IMR-90 (cell line): ENCODE measurements at regions not wholly inside any gene's neighbourhood (a gene's known extent, or its start where the extent isn't known, plus 50 kb on each side); places are given as distances from the start of the nearest gene placed in this dataset.

Experiments
- ATAC-seq: fragments of 200-7000 bp; cut with Tn5 transposase; 2 replicates; pipeline ENCODE4 v1.9.1; 2020; ENCODE audit warnings: low read depth, mild to moderate bottlenecking, moderate library complexity
- BruUV-seq: library from RNA; stranded (reverse); fragments of 400-500 nt; replicated peaks from 2 replicates; lab custom pipeline; 2021; lab: Mats Ljungman, UMichigan
- CTCF ChIA-PET: fragments of 300-600 bp; formaldehyde crosslinking; extraction: SDS; loops from one replicate; lab custom pipeline; 2021; ENCODE audit warnings: antibody characterized with exemption; lab: Yijun Ruan, JAX
- POLR2A ChIA-PET: fragments of 300-600 bp; sonication (Branson Sonifier 250); formaldehyde crosslinking; loops from one replicate; lab custom pipeline; 2022; ENCODE audit warnings: antibody characterized with exemption; ENCODE audit not compliant: unreplicated experiment; lab: Charles Lee
- DNase-seq: peaks from one replicate; pipeline ENCODE4 v3.0.0; 2013
- H2AFZ ChIP-seq: replicated peaks from 2 replicates; pipeline ENCODE3; 2013; ENCODE audit warnings: low read length, mild to moderate bottlenecking; ENCODE audit not compliant: poor library complexity
- H2AK5ac ChIP-seq: 2 replicates; pipeline ENCODE4 v1.6.1; 2013; ENCODE audit warnings: low read depth, low read length, inconsistent platforms
- H2AK9ac ChIP-seq: replicated peaks from 2 replicates; pipeline ENCODE3; 2013; ENCODE audit warnings: mild to moderate bottlenecking, low read depth, low read length, moderate library complexity; ENCODE audit not compliant: poor library complexity
- H2BK120ac ChIP-seq: 2 replicates; pipeline ENCODE4 v1.6.1; 2013; ENCODE audit warnings: low read depth, low read length, inconsistent platforms
- H2BK15ac ChIP-seq: 3 replicates; pipeline ENCODE4 v1.6.1; 2013; ENCODE audit warnings: low read depth, low read length, inconsistent platforms
- H2BK20ac ChIP-seq: 2 replicates; pipeline ENCODE4 v1.6.1; 2013; ENCODE audit warnings: low read depth, mild to moderate bottlenecking, inconsistent platforms, low read length, moderate library complexity
- H2BK5ac ChIP-seq: 2 replicates; pipeline ENCODE4 v1.6.1; 2013; ENCODE audit warnings: mild to moderate bottlenecking, low read depth, low read length, inconsistent platforms; ENCODE audit not compliant: poor library complexity, severe bottlenecking
- H3K14ac ChIP-seq: replicated peaks from 2 replicates; pipeline ENCODE4 v1.6.1; 2013; ENCODE audit warnings: low read depth, low read length, inconsistent platforms
- H3K18ac ChIP-seq: 2 replicates; pipeline ENCODE4 v1.6.1; 2013; ENCODE audit warnings: low read depth, low read length, control low read depth
- H3K23ac ChIP-seq: 2 replicates; pipeline ENCODE4 v1.6.1; 2013; ENCODE audit warnings: low read depth, low read length, inconsistent platforms
- H3K27ac ChIP-seq: 2 replicates; pipeline ENCODE4 v1.5.1; 2013; ENCODE audit warnings: mild to moderate bottlenecking, control low read depth, low read length; ENCODE audit not compliant: insufficient read depth
- H3K27me3 ChIP-seq: 2 replicates; pipeline ENCODE4 v1.6.1; 2013; ENCODE audit warnings: low read length; ENCODE audit not compliant: control insufficient read depth, insufficient read depth
- H3K36me3 ChIP-seq: 2 replicates; pipeline ENCODE4 v1.6.1; 2013; ENCODE audit warnings: low read length, mixed read lengths; ENCODE audit not compliant: control insufficient read depth, insufficient read depth
- H3K4ac ChIP-seq: 2 replicates; pipeline ENCODE4 v1.6.1; 2013; ENCODE audit warnings: low read depth, low read length, inconsistent platforms
- H3K4me1 ChIP-seq: 2 replicates; pipeline ENCODE4 v1.6.1; 2013; ENCODE audit warnings: low read length, mixed read lengths; ENCODE audit not compliant: control insufficient read depth, insufficient read depth
- H3K4me2 ChIP-seq: 2 replicates; pipeline ENCODE4 v1.6.1; 2013; ENCODE audit warnings: low read depth, mild to moderate bottlenecking, control low read depth, low read length, moderate library complexity
- H3K4me3 ChIP-seq: 2 replicates; pipeline ENCODE4 v1.5.1; 2013; ENCODE audit warnings: low read depth, mild to moderate bottlenecking, control low read depth, low read length, moderate library complexity; ENCODE audit not compliant: insufficient read depth
- H3K56ac ChIP-seq: 2 replicates; pipeline ENCODE4 v1.6.1; 2013; ENCODE audit warnings: low read length, inconsistent platforms; ENCODE audit not compliant: insufficient read depth; ENCODE audit errors: extremely low read depth
- H3K79me1 ChIP-seq, 2 experiments: 2 replicates each; pipeline ENCODE4 v1.6.1; 2013; ENCODE audit warnings: low read length in 2 of 2, inconsistent platforms in 1 of 2, low read depth in 1 of 2
- H3K9ac ChIP-seq: 2 replicates; pipeline ENCODE4 v1.6.1; 2013; ENCODE audit warnings: low read depth, low read length, control low read depth
- H3K9me1 ChIP-seq: 2 replicates; pipeline ENCODE4 v1.6.1; 2013; ENCODE audit warnings: low read length, inconsistent platforms; ENCODE audit not compliant: insufficient read depth
- H3K9me3 ChIP-seq: 2 replicates; pipeline ENCODE4 v1.6.1; 2013; ENCODE audit warnings: low read length; ENCODE audit not compliant: control insufficient read depth, insufficient read depth
- H4K20me1 ChIP-seq: 2 replicates; pipeline ENCODE4 v1.6.1; 2013; ENCODE audit warnings: low read length, inconsistent platforms; ENCODE audit not compliant: insufficient read depth
- H4K5ac ChIP-seq: 2 replicates; pipeline ENCODE4 v1.6.1; 2013; ENCODE audit warnings: mild to moderate bottlenecking, low read depth, low read length, control low read depth
- H4K8ac ChIP-seq, 2 experiments: 2 replicates each; pipeline ENCODE4 v1.6.1; 2013; ENCODE audit warnings: low read depth in 2 of 2, low read length in 2 of 2, control low read depth in 1 of 2, inconsistent platforms in 1 of 2
- H4K91ac ChIP-seq: 2 replicates; pipeline ENCODE4 v1.6.1; 2013; ENCODE audit warnings: low read depth, low read length, inconsistent platforms; ENCODE audit not compliant: insufficient read depth
- CHD1 ChIP-seq: IDR thresholded peaks from 2 replicates; pipeline ENCODE4 v1.6.1; 2012; ENCODE audit warnings: low read depth, low read length, improper control_type of control experiment
- MAZ ChIP-seq: IDR thresholded peaks from 2 replicates; pipeline ENCODE4 v1.6.1; 2012; ENCODE audit warnings: low read depth, mild to moderate bottlenecking, low read length, improper control_type of control experiment, moderate library complexity, borderline replicate concordance
- MXI1 ChIP-seq: IDR thresholded peaks from 2 replicates; pipeline ENCODE4 v1.6.1; 2012; ENCODE audit warnings: low read depth, mild to moderate bottlenecking, low read length, moderate library complexity, borderline replicate concordance
- dilution Hi-C: fragments of 300-500 bp; cut with HindIII; formaldehyde crosslinking; loops from one replicate; pipeline ENCODE4 v1.14.3; 2018; ENCODE audit warnings: low sequenced_read_pairs; ENCODE audit not compliant: unreplicated experiment
- in situ Hi-C: fragments of 300-500 bp; cut with MboI; formaldehyde crosslinking; loops from 3 replicates; pipeline ENCODE4 v1.14.3; 2019; ENCODE audit warnings: low sequenced_read_pairs, inconsistent platforms, mixed read lengths
- intact Hi-C: fragments of 100-400 bp; cut with micrococcal nuclease; formaldehyde crosslinking; loops from 2 replicates; pipeline ENCODE4 v1.10.0; 2022
- TF ChIP-seq, protein P1 (sequence below): fragments of 150-350 bp; IDR thresholded peaks from 2 replicates; pipeline ENCODE4 v1.6.1; 2016; ENCODE audit warnings: low read depth, mild to moderate bottlenecking, low read length, moderate library complexity, borderline replicate concordance
- TF ChIP-seq, protein P2 (sequence below): fragments of 150-350 bp; IDR thresholded peaks from 2 replicates; pipeline ENCODE4 v1.6.1; 2017; ENCODE audit warnings: mild to moderate bottlenecking, antibody characterized with exemption, low read length, low read depth

DNA sequence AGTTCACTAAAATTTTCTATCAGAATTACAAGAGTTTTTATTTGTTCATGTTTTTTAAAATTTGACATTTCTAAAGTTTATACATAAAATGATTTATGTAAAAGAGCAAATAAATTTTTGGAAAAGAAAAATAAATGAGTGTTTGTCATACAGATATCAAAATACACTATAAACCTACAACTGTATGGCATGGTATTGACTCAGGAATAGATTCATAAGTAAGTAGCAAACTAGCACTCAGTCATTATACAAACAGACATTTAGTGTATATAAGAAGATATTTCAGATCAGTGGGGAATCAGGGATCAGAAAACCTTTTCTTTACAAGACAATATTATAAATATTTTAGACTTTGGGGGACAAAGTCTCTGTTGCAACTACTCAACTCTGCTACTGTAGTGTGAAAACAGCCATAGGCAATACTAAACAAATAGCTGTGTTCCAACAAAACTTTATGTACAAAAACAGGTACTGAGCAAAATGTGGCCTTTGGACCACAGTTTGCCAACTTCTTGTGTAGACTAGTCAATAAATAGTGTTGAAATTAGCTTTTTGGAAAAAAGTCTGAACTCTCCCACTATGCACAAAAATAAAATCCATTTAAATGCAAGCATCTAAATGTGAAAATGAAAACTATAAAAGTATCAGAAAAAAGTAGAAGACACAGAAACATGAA is 508.8 kb upstream of the CAMK1G start:
- Histone ChIP-seq H3K4me1 (no peaks in the 10 kb centered on the region), H2AK9ac (no peak overlapping the region), H4K8ac (no peak overlapping the region), H3K9ac (no peak overlapping the region), H2AFZ (no peak overlapping the region), H3K79me1 (no peaks in the 10 kb centered on the region), H2BK5ac (no peak overlapping the region), H4K5ac (no peak overlapping the region), H2AK5ac (no peak overlapping the region), H3K4me3 (no peak overlapping the region), H2BK15ac (no peak overlapping the region), H3K4ac (no peak overlapping the region), H3K9me3 (peaks cover 5% of the 10 kb centered on the region), H4K20me1 (no peaks in the 10 kb centered on the region), H3K27me3 (no peaks in the 10 kb centered on the region), H3K56ac (no peak overlapping the region), H2BK20ac (no peak overlapping the region), H3K9me1 (no peaks in the 10 kb centered on the region), H3K14ac (no peak overlapping the region), H3K23ac (no peak overlapping the region), H3K4me2 (no peak overlapping the region), H3K18ac (no peak overlapping the region), H4K91ac (no peak overlapping the region), H3K36me3 (no peaks in the 10 kb centered on the region), H2BK120ac (no peak overlapping the region), H3K27ac (no peak overlapping the region)
- ATAC-seq (no peak), DNase-seq (no peak)
- ChIA-PET CTCF (no interaction called here), POLR2A (no interaction called here)
- in situ Hi-C loops: no loop called here
- intact Hi-C loops: no loop called here
- no TSS peak for BruUV-seq
- TF ChIP-seq MAZ (no peak), CHD1 (no peak), MXI1 (no peak)
- TF ChIP-seq, protein P1, sequence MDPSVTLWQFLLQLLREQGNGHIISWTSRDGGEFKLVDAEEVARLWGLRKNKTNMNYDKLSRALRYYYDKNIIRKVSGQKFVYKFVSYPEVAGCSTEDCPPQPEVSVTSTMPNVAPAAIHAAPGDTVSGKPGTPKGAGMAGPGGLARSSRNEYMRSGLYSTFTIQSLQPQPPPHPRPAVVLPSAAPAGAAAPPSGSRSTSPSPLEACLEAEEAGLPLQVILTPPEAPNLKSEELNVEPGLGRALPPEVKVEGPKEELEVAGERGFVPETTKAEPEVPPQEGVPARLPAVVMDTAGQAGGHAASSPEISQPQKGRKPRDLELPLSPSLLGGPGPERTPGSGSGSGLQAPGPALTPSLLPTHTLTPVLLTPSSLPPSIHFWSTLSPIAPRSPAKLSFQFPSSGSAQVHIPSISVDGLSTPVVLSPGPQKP: no peak
- TF ChIP-seq, protein P2, sequence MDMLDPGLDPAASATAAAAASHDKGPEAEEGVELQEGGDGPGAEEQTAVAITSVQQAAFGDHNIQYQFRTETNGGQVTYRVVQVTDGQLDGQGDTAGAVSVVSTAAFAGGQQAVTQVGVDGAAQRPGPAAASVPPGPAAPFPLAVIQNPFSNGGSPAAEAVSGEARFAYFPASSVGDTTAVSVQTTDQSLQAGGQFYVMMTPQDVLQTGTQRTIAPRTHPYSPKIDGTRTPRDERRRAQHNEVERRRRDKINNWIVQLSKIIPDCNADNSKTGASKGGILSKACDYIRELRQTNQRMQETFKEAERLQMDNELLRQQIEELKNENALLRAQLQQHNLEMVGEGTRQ: no peak
- dilution Hi-C loops: no loop called here
